Gastrocnemius medialis (tissue), 4 donors: ENCODE measurements at regions not wholly inside any gene's neighbourhood (a gene's known extent, or its start where the extent isn't known, plus 50 kb on each side); places are given as distances from the start of the nearest gene placed in this dataset.

ENCODE experiments used
- POLR2A ChIP-seq, 2 donors: fragments of 450-650 bp; IDR thresholded peaks; one replicate each; pipeline ENCODE4 v1.6.1; 2017; ENCODE audit warnings: antibody characterized with exemption in 2 of 2, mild to moderate bottlenecking in 2 of 2, moderate library complexity in 2 of 2
- TF ChIP-seq, protein P1 (sequence below), 5 experiments: fragments of 450-650 bp in 3 of 5; fragments of 200-600 bp in 2 of 5; sonication (generic) in 2 of 5; IDR thresholded peaks in 4 of 5; conservative IDR thresholded peaks in 1 of 5; 1 replicate in 4 of 5; 2 replicates in 1 of 5; pipeline ENCODE4 v1.5.1; 2016 to 2019; ENCODE audit warnings: antibody characterized with exemption in 5 of 5, mild to moderate bottlenecking in 3 of 5, moderate library complexity in 3 of 5

DNA sequence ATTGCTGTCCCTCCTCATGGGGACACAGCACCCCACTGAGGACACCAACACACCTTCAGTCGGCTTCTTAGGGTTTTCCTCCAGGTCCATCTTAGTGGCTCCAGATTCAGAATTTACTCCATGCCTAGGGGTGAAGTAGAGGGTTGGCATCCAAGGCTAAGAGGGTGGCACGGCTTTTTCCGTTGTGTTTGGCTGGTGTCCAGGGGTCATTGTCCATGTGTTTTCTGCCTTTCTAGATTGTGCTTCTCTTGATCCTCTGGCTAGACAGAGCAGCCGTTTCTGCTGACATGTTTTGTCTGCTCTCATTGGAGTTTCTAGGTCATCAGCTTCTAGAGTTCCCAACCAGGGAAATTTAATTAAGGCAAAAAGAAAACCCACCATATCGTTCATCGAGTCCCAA is 291.6 kb upstream of the CELF2 start:
- TF ChIP-seq, protein P1, sequence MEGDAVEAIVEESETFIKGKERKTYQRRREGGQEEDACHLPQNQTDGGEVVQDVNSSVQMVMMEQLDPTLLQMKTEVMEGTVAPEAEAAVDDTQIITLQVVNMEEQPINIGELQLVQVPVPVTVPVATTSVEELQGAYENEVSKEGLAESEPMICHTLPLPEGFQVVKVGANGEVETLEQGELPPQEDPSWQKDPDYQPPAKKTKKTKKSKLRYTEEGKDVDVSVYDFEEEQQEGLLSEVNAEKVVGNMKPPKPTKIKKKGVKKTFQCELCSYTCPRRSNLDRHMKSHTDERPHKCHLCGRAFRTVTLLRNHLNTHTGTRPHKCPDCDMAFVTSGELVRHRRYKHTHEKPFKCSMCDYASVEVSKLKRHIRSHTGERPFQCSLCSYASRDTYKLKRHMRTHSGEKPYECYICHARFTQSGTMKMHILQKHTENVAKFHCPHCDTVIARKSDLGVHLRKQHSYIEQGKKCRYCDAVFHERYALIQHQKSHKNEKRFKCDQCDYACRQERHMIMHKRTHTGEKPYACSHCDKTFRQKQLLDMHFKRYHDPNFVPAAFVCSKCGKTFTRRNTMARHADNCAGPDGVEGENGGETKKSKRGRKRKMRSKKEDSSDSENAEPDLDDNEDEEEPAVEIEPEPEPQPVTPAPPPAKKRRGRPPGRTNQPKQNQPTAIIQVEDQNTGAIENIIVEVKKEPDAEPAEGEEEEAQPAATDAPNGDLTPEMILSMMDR (IDR thresholded peaks at IDR 0.05 in 4 of 5, conservative IDR thresholded peaks at IDR 0.05 in 1 of 5): no peak
- TF ChIP-seq POLR2A (IDR thresholded peaks at IDR 0.05): no peak
